ENCODE measurements at regions not wholly inside any gene's neighbourhood (a gene's known extent, or its start where the extent isn't known, plus 50 kb on each side); places are given as distances from the start of the nearest gene placed in this dataset.

- TF ChIP-seq CTCF (IDR thresholded peaks at IDR 0.05): no peak
- no peak for TF ChIP-seq POLR2A (IDR thresholded peaks at IDR 0.05)
- no peak for TF ChIP-seq POLR2AphosphoS5 (IDR thresholded peaks at IDR 0.05)
- TF ChIP-seq EP300 (IDR thresholded peaks at IDR 0.05): no peak
Observed at GRCh38 chr21:35627462-35627861, 432.9 kb downstream of the SETD4 start.

Measured in upper lobe of left lung (tissue), 4 donors.